SJSA1 (cell line): ENCODE measurements at regions not wholly inside any gene's neighbourhood (a gene's known extent, or its start where the extent isn't known, plus 50 kb on each side); places are given as distances from the start of the nearest gene placed in this dataset.
A peak's percentile ranks its signal among the peaks of the same experiment; 100 is the strongest.
"Not testable (repeated sequence)": the region's sequence is repeated elsewhere in the genome, so short reads cannot be mapped to it uniquely, and the experiment has no call there.

Experiments used
- DNase-seq, 2 experiments: peaks; one replicate each; pipeline ENCODE4 v3.0.0-alpha.2; 2015 to 2020; ENCODE audit warnings: low spot score in 2 of 2, low read depth in 1 of 2
- H3K27ac ChIP-seq: fragments of 250-450 bp; sonication (Bioruptor Pico); 2 replicates; pipeline ENCODE4 v1.5.1; 2020; ENCODE audit warnings: mild to moderate bottlenecking, moderate library complexity
- H3K27me3 ChIP-seq: fragments of 250-450 bp; sonication (Bioruptor Pico); replicated peaks from 2 replicates; pipeline ENCODE4 v1.5.1; 2020; ENCODE audit warnings: mild to moderate bottlenecking, moderate library complexity
- H3K36me3 ChIP-seq: fragments of 250-450 bp; sonication (Bioruptor Pico); 2 replicates; pipeline ENCODE4 v1.5.1; 2020; ENCODE audit warnings: mild to moderate bottlenecking
- H3K4me1 ChIP-seq: fragments of 250-450 bp; sonication (Bioruptor Pico); replicated peaks from 2 replicates; pipeline ENCODE4 v1.6.1; 2021; ENCODE audit warnings: mild to moderate bottlenecking
- H3K4me3 ChIP-seq: fragments of 250-450 bp; sonication (Bioruptor Pico); 2 replicates; pipeline ENCODE4 v1.5.1; 2020; ENCODE audit warnings: mild to moderate bottlenecking
- H3K9me3 ChIP-seq: fragments of 250-450 bp; sonication (Bioruptor Pico); replicated peaks from 2 replicates; pipeline ENCODE4 v1.5.1; 2020; ENCODE audit warnings: mild to moderate bottlenecking

- no peak for DNase-seq
- H3K27ac ChIP-seq = no peak overlapping the region
- H3K27me3 ChIP-seq = no peaks in the 10 kb centered on the region
- H3K36me3 ChIP-seq = no peaks in the 10 kb centered on the region
- H3K9me3 ChIP-seq = no peaks in the 10 kb centered on the region
- H3K4me3 ChIP-seq = no peak overlapping the region
- no peaks in the 10 kb centered on the region for H3K4me1 ChIP-seq
Observed at GRCh38 chrX:51035746-51036145, 125.2 kb downstream of the BMP15 start.

DNA sequence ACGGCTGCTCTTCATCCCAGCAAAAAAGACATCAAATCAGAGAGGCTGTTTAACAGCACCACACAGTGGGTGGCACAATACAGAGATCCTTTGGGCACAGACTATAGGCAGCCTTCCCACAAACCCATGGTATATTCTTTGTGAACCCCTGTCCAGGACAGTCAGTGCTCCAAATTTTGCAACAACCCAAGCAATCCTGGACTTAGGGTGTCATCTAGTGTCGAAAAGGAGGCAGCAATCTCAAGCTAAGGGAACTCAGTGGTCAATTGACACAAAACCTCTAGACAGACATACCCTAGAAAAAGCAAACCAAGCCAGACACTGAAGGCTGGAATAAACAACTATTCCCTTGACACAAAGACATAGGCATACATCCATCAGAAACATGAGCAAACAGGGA is 137.4 kb downstream of the BMP15 start:
- H3K36me3 ChIP-seq = no peaks in the 10 kb centered on the region
- no peak overlapping the region for H3K27ac ChIP-seq
- H3K4me1 ChIP-seq = no peaks in the 10 kb centered on the region
- no peak for DNase-seq
- no peaks in the 10 kb centered on the region for H3K27me3 ChIP-seq
- no peaks in the 10 kb centered on the region for H3K9me3 ChIP-seq
- no peak overlapping the region for H3K4me3 ChIP-seq

GRCh38 chrX:51053741-51054140 is 143.2 kb downstream of the BMP15 start:
- no peaks in the 10 kb centered on the region for H3K36me3 ChIP-seq
- DNase-seq = no peak
- H3K27ac ChIP-seq = no peak overlapping the region
- H3K4me3 ChIP-seq = no peak overlapping the region
- no peaks in the 10 kb centered on the region for H3K4me1 ChIP-seq
- H3K27me3 ChIP-seq = no peaks in the 10 kb centered on the region
- no peaks in the 10 kb centered on the region for H3K9me3 ChIP-seq

- H3K27ac ChIP-seq = no peak overlapping the region
- no peaks in the 10 kb centered on the region for H3K9me3 ChIP-seq
- H3K4me1 ChIP-seq = no peaks in the 10 kb centered on the region
- no peaks in the 10 kb centered on the region for H3K27me3 ChIP-seq
- no peak for DNase-seq
- no peaks in the 10 kb centered on the region for H3K36me3 ChIP-seq
- H3K4me3 ChIP-seq = no peak overlapping the region
Observed at GRCh38 chrX:51098046-51098445, 187.5 kb downstream of the BMP15 start.

DNA sequence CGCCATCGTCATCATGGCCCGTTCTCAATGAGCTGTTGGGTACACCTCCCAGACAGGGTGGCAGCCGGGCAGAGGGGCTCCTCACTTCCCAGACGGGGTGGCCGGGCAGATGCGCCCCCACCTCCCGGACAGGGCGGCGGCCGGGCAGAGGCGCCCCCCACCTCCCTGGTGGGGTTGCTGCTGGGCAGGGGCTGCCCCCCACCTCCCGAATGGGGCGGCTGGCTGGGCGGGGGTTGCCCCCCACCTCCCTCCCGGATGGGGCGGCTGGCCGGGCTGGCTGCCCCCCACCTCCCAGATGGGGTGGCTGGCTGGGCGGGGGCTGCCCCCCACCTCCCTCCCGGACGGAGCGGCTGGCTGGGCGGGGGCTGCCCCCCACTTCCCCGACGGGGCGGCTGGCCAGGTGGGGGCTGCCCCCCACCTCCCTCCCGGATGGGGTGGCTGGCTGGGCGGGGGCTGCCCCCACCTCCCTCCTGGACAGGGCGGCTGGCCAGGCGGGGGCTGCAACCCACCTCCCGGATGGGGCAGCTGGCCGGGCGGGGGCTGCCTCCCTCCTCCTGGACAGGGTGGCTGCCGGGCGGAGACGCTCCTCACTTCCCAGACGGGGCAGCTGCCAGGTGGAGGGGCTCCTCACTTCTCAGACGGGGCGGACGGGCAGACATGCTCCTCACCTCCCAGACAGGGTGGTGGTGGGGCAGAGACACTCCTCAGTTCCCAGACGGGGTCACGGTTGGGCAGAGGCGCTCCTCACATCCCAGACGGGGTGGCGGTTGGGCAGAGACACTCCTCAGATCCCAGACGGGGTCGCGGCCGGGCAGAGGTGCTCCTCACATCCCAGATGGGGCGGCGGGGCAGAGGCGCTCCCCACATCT is 208.8 kb downstream of the BMP15 start:
- not testable (repeated sequence) for H3K36me3 ChIP-seq, H3K4me3 ChIP-seq, H3K27ac ChIP-seq, DNase-seq, H3K27me3 ChIP-seq, H3K4me1 ChIP-seq, H3K9me3 ChIP-seq

DNA sequence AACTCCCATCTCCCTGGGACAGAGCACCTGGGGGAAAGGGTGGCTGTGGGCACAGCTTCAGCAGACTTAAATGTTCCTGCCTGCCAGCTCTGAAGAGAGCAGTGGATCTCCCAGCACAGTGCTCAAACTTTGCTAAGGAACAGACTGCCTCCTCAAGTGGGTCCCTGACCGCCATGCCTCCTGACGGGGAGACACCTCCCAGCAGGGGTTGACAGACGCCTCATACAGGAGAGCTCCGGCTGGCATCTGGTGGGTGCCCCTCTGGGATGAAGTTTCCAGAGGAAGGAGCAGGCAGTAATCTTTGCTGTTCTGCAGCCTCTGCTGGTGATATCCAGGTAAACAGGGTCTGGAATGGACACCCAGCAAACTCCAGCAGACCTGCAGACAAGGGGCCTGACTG is 206.9 kb upstream of the NUDT10 start:
- H3K27me3 ChIP-seq, H3K36me3 ChIP-seq, H3K4me1 ChIP-seq, H3K27ac ChIP-seq, H3K9me3 ChIP-seq, DNase-seq, H3K4me3 ChIP-seq: not testable (repeated sequence)

DNA sequence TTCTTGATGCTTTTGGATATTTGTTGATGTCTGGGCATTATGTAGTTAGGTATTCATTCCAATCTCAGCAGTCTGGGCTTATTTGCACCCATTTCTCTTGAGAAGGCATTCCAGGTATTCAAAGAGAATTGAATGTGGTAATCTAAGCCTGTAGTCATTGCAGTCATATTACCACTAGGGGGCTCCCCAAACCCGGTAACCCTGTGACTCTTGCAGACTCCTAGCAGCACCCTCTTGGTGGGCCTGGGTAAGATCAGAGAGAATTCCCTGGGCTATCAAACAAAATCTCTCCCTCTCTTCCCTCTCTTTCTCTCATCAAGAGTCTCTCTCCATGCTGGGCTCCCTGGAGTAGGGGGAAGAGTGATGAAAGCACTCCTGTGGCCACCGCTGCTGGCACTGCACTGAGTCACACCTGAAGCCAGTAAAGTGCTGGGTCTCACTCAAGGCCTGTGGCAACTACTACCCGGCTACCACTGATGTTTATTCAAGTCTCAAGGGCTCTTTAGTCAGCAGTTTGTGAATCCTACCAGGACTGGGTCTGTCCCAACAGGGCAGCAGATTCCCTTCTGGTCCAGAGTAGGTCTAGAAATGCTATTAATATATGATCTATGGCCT is 187.7 kb upstream of the NUDT10 start:
- no peaks in the 10 kb centered on the region for H3K36me3 ChIP-seq
- H3K9me3 ChIP-seq = no peaks in the 10 kb centered on the region
- H3K4me1 ChIP-seq = no peaks in the 10 kb centered on the region
- no peak overlapping the region for H3K27ac ChIP-seq
- DNase-seq = peak in 1 of 2 experiments; percentile 6
- H3K4me3 ChIP-seq = no peak overlapping the region
- H3K27me3 ChIP-seq = no peaks in the 10 kb centered on the region

- Histone ChIP-seq H3K27me3 (no peaks in the 10 kb centered on the region), H3K9me3 (no peaks in the 10 kb centered on the region), H3K27ac (no peak overlapping the region), H3K36me3 (no peaks in the 10 kb centered on the region), H3K4me3 (no peak overlapping the region), H3K4me1 (no peaks in the 10 kb centered on the region)
- no peak for DNase-seq
Observed at GRCh38 chrX:51148848-51149247, 183.8 kb upstream of the NUDT10 start.

DNA sequence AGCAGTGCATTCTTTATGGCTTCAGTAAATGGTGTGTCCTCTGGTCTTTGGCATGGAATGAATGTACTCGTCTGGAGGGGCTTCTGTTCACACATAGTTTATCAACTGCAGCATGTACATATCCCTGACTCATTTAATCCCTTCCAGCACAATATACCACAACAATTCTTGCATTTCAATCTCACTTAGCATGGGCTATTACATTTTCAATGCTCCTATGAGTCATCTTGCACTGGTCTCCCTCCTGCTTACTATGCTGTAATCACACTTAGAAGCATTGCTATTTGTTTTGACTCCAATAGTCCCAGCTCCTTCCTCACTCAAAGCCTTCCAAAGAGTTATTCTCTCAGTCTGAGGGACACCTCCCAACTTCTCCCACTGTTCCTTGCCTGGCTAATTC is 180.9 kb upstream of the NUDT10 start:
- Histone ChIP-seq H3K4me1 (no peaks in the 10 kb centered on the region), H3K36me3 (no peaks in the 10 kb centered on the region), H3K9me3 (no peaks in the 10 kb centered on the region), H3K4me3 (no peak overlapping the region), H3K27me3 (no peaks in the 10 kb centered on the region), H3K27ac (no peak overlapping the region)
- DNase-seq = no peak

DNA sequence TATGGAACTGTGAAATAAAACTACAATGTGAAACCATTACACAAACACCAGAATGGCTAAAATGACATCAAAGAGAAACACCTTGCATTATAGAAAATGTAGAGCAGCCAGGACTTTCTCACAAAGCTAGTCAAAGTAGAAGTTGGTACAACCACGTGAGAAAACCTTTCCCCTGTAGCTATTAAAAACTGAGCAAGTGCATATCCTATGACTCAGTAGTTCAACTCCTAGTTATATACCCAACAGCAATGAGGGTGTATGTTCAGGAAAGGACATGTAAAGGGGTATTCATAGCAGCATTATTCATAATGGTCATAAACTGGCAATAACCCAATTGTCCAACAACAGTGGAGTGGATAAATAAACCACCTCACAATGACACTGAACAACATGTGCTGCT is 177.5 kb upstream of the NUDT10 start:
- no peak for DNase-seq

GRCh38 chrX:51155566-51155965 is 177.1 kb upstream of the NUDT10 start:
- Histone ChIP-seq H3K36me3 (no peaks in the 10 kb centered on the region), H3K9me3 (no peaks in the 10 kb centered on the region), H3K27me3 (no peaks in the 10 kb centered on the region), H3K4me1 (no peaks in the 10 kb centered on the region), H3K27ac (no peak overlapping the region), H3K4me3 (no peak overlapping the region)
- no peak for DNase-seq

More for the DNA sequence above, 177.5 kb upstream of the NUDT10 start:
- H3K4me3 ChIP-seq = no peak overlapping the region
- H3K27me3 ChIP-seq = no peaks in the 10 kb centered on the region
- H3K36me3 ChIP-seq = no peaks in the 10 kb centered on the region
- no peaks in the 10 kb centered on the region for H3K9me3 ChIP-seq
- no peak overlapping the region for H3K27ac ChIP-seq
- H3K4me1 ChIP-seq = no peaks in the 10 kb centered on the region

DNA sequence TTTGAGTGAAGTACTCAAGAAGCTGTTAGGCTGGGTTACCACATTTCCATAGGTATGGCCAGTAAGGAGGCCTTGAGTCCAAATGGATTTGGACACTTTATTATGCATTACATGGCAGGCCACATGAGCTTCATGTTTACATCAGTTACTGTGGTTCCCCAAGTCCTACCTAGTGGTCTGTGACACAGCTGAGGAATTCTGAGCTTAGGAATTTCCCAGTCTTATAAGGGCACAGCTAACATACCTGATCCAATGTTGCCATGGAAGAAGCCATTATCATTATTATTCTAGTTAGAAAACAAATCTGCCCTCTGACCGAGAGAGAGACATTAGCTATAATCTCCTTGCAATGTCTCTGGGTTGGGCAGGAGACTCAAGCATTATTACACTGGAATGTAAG is 174.4 kb upstream of the NUDT10 start:
- no peaks in the 10 kb centered on the region for H3K9me3 ChIP-seq
- H3K27ac ChIP-seq = no peak overlapping the region
- no peaks in the 10 kb centered on the region for H3K27me3 ChIP-seq
- H3K4me1 ChIP-seq = no peaks in the 10 kb centered on the region
- H3K36me3 ChIP-seq = no peaks in the 10 kb centered on the region
- H3K4me3 ChIP-seq = no peak overlapping the region
- no peak for DNase-seq

GRCh38 chrX:51159378-51159777 is 173.2 kb upstream of the NUDT10 start:
- not testable (repeated sequence) for H3K4me1 ChIP-seq, H3K4me3 ChIP-seq, H3K36me3 ChIP-seq, DNase-seq, H3K9me3 ChIP-seq, H3K27ac ChIP-seq, H3K27me3 ChIP-seq

- no peaks in the 10 kb centered on the region for H3K4me1 ChIP-seq
- no peak for DNase-seq
Observed at GRCh38 chrX:51163730-51164129, 168.9 kb upstream of the NUDT10 start.

More at GRCh38 chrX:51163730-51164129, 168.9 kb upstream of the NUDT10 start:
- H3K27me3 ChIP-seq = no peaks in the 10 kb centered on the region
- H3K4me3 ChIP-seq = no peak overlapping the region
- H3K36me3 ChIP-seq = no peaks in the 10 kb centered on the region
- H3K27ac ChIP-seq = no peak overlapping the region
- no peaks in the 10 kb centered on the region for H3K9me3 ChIP-seq
